Nephron progenitor cell (in vitro differentiated cells): ENCODE measurements at regions not wholly inside any gene's neighbourhood (a gene's known extent, or its start where the extent isn't known, plus 50 kb on each side); places are given as distances from the start of the nearest gene placed in this dataset.

ENCODE experiments used
- DNase-seq: peaks from one replicate; pipeline ENCODE4 v3.0.0; 2021
- H3K27ac Mint-ChIP-seq: 2 replicates; pipeline ENCODE4 v1.8.0; 2021; ENCODE audit warnings: mild to moderate bottlenecking, moderate library complexity, mixed read lengths
- H3K27me3 Mint-ChIP-seq: 2 replicates; pipeline ENCODE4 v1.8.0; 2021; ENCODE audit warnings: mild to moderate bottlenecking, low read depth, mixed read lengths; ENCODE audit not compliant: poor library complexity
- H3K36me3 Mint-ChIP-seq: 2 replicates; pipeline ENCODE4 v1.8.0; 2021; ENCODE audit warnings: low read depth, mixed read lengths
- H3K4me1 Mint-ChIP-seq: 2 replicates; pipeline ENCODE4 v1.8.0; 2021; ENCODE audit warnings: mixed read lengths
- H3K4me3 Mint-ChIP-seq: 2 replicates; pipeline ENCODE4 v1.8.0; 2021; ENCODE audit warnings: mild to moderate bottlenecking, moderate library complexity, mixed read lengths
- H3K9me3 Mint-ChIP-seq: 2 replicates; pipeline ENCODE4 v1.8.0; 2021; ENCODE audit warnings: mild to moderate bottlenecking, moderate library complexity, mixed read lengths
- TF ChIP-seq, protein P1 (sequence below): fragments of 200-600 bp; sonication (generic); IDR thresholded peaks from 2 replicates; pipeline ENCODE4 v1.5.0; 2021; ENCODE audit warnings: antibody characterized with exemption

DNA sequence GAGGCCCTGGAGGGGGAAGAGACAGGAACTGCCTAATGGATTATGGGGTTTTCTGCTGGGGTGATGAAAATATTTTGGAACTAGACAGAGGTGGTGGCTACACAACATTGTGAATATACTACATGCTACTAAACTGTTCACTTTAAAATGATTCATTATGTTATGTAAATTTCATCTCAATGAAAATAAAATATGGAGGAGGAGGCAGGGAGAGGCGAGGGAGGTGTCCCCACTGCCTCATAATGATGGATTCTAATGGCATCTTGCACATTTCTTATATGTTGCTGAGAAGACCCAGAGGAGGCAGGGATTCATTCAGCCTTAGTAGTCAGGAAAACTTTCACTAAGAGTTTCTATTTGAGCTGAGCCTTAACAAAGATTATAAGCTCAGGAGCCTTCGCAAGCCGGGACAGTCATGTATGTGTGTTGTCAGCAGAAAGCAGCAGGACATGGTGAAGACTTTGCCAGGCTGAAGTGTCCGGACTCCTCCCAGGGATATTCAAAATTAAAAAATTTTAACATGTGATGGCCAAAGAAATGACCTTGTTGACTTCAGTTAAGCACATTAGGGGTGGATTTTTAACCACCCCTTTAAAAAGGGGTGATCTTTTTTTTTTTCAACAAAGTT, 158.6 kb upstream of the PCSK2 start:
- Mint-ChIP-seq H3K4me1 (peaks cover 7% of the 10 kb centered on the region), H3K36me3 (no peaks in the 10 kb centered on the region), H3K9me3 (peaks cover 5% of the 10 kb centered on the region), H3K4me3 (no peak overlapping the region), H3K27ac (no peak overlapping the region), H3K27me3 (peaks cover under 1% of the 10 kb centered on the region)
- DNase-seq, result no peak
- TF ChIP-seq, protein P1, sequence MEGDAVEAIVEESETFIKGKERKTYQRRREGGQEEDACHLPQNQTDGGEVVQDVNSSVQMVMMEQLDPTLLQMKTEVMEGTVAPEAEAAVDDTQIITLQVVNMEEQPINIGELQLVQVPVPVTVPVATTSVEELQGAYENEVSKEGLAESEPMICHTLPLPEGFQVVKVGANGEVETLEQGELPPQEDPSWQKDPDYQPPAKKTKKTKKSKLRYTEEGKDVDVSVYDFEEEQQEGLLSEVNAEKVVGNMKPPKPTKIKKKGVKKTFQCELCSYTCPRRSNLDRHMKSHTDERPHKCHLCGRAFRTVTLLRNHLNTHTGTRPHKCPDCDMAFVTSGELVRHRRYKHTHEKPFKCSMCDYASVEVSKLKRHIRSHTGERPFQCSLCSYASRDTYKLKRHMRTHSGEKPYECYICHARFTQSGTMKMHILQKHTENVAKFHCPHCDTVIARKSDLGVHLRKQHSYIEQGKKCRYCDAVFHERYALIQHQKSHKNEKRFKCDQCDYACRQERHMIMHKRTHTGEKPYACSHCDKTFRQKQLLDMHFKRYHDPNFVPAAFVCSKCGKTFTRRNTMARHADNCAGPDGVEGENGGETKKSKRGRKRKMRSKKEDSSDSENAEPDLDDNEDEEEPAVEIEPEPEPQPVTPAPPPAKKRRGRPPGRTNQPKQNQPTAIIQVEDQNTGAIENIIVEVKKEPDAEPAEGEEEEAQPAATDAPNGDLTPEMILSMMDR, result no peak

DNA sequence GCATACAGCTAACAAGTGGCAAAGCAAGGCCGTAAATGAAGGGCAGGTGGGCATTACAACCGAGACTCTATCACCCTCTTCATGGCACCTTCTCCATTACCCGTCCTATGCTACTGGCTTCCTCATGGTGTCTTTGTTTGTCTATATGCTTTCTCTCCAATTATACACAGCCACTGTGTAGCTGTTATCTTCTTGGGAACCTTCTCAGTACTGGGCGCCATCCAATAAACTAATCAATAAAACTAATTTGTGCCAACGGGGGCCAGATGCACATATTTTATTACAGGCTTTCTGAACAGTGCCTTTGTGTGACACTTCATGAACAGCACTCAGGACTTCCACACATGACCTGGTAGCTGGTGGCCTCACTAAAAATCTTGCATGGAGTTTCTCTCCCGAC, 149.8 kb upstream of the PCSK2 start:
- TF ChIP-seq, protein P1, result no peak
- H3K4me3 Mint-ChIP-seq, result no peak overlapping the region
- peaks cover 13% of the 10 kb centered on the region for H3K9me3 Mint-ChIP-seq
- no peak overlapping the region for H3K27ac Mint-ChIP-seq
- no peak for DNase-seq
- no peaks in the 10 kb centered on the region for H3K36me3 Mint-ChIP-seq
- no peaks in the 10 kb centered on the region for H3K4me1 Mint-ChIP-seq
- no peaks in the 10 kb centered on the region for H3K27me3 Mint-ChIP-seq

DNA sequence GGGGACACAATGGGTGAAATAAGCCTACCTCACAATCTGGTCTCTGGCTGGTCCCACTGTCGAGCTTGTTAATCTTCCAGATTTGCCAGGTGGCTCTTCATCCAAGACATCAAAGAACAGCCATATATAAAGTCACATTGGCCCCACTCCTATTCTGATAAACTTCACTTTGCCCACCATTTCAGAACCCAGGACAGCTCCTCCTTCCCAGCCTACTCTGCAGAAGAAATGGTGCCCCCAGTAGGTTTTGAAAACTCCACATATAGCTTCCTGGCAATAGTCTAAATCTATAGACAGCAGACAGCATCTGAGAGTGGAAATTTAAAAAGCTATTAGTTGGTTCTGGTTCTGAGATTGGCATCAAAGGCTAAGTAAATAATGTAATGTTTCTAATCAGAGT, 143.1 kb upstream of the PCSK2 start:
- Mint-ChIP-seq H3K9me3 (no peaks in the 10 kb centered on the region), H3K4me1 (no peaks in the 10 kb centered on the region), H3K4me3 (no peak overlapping the region), H3K36me3 (no peaks in the 10 kb centered on the region), H3K27me3 (peaks cover 4% of the 10 kb centered on the region), H3K27ac (no peak overlapping the region)
- TF ChIP-seq, protein P1, result no peak
- DNase-seq, result peak; percentile 65

DNA sequence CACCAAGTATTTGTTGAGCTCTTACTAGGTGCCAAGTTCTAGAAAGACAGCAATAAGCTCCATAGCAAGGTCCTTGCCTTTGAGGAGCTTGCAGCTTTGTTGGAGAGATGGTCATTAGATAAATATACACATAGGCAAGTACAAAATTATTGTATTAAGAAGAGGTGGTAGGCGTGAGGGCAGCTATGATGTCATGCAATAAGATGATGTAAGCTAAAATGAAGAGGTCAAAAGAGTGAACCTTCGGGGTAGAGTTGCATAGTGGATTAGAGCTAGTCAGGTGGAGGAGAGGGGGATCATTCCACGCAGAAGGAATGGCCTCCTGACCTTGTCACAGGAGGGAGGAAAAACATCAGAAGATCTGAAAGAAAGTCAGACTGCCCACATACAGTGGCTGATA, 141.9 kb upstream of the PCSK2 start:
- Mint-ChIP-seq H3K27ac (no peak overlapping the region), H3K4me1 (no peaks in the 10 kb centered on the region), H3K4me3 (no peak overlapping the region), H3K36me3 (no peaks in the 10 kb centered on the region), H3K9me3 (no peaks in the 10 kb centered on the region), H3K27me3 (peaks cover 4% of the 10 kb centered on the region)
- TF ChIP-seq, protein P1, result no peak
- DNase-seq, result no peak

DNA sequence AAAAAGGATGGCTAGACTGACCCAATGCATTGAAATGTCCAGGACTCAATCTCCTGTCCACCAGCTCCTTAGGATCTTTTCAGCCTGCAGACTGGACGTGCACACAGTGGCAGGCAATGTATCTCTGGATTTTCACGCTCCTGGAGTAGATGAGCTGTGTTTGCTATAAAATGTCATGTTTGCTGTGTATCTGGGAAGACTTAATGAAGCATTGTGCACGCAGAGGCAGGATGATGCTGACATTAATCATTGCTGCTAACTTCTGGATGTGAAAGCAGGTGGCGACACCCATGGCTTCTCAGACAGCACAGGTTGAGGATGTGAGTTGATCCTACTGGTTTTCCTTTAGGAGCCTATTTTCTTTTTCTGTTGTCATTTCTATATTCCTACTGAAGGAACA, 133.1 kb upstream of the PCSK2 start:
- Mint-ChIP-seq H3K9me3 (no peaks in the 10 kb centered on the region), H3K4me3 (no peak overlapping the region), H3K27ac (no peak overlapping the region), H3K4me1 (no peaks in the 10 kb centered on the region), H3K36me3 (no peaks in the 10 kb centered on the region), H3K27me3 (peaks cover 11% of the 10 kb centered on the region)
- DNase-seq, result no peak
- TF ChIP-seq, protein P1, result no peak

DNA sequence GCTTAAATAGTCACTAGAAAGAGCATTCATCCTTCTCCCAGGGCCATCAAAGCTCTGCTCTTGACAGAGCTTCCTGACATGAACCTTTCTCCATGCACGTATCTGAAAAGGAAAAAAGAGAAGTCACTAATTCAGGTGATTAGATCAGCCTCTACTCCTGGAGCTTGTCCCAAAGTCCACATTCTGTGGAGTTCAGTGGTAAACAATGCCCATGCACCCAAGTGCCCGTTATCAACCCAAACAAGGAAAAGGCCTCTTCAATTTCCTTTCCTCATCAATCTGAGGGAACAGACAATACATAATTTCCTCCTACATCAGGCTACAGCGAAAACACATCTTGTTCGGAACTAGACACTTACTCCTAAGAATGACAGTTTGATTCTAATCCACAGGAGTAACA, 129.2 kb upstream of the PCSK2 start:
- TF ChIP-seq, protein P1, result no peak
- Mint-ChIP-seq H3K27me3 (peaks cover 24% of the 10 kb centered on the region), H3K36me3 (no peaks in the 10 kb centered on the region), H3K4me1 (no peaks in the 10 kb centered on the region), H3K4me3 (no peak overlapping the region), H3K27ac (no peak overlapping the region), H3K9me3 (no peaks in the 10 kb centered on the region)
- no peak for DNase-seq
